ENCODE measurements at regions not wholly inside any gene's neighbourhood (a gene's known extent, or its start where the extent isn't known, plus 50 kb on each side); places are given as distances from the start of the nearest gene placed in this dataset.
A peak's percentile ranks its signal among the peaks of the same experiment; 100 is the strongest.

DNA sequence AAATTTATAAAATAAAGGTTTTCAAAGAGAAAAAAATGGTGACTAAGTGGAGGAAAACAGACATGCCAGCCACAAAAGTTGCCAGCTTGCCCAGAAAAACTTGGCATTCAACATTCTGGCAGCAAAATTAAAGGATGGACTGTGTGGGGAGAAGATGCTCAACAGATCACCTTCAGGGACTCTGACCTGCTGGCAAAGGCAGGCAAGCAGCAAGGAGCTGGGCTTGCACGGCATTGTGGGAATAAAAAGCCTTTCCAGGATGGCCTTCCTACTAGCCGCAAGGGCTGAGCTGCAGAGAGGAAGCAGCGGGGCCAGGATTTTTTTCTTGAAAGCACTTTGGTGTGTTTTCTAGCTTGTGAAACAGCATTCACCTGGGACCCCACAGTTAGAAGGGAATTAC, 101.9 kb upstream of the CACNA2D3 start:
- Histone ChIP-seq H3K36me3 (ENCODE audit: low read depth) (no peaks in the 10 kb centered on the region), H3K27ac (ENCODE audit: poor library complexity, severe bottlenecking) (no peak overlapping the region), H3K9me3 (ENCODE audit: severe bottlenecking) (no peaks in the 10 kb centered on the region), H3K4me3 (ENCODE audit: severe bottlenecking) (no peak overlapping the region), H3K27me3 (ENCODE audit: insufficient read depth, poor library complexity, severe bottlenecking) (no peaks in the 10 kb centered on the region), H3K4me1 (ENCODE audit: insufficient read depth, poor library complexity, severe bottlenecking) (no peaks in the 10 kb centered on the region)
- ATAC-seq (ENCODE audit: low read depth) (no peak), DNase-seq (ENCODE audit: low spot score) (no peak)
- TF ChIP-seq, protein P1, sequence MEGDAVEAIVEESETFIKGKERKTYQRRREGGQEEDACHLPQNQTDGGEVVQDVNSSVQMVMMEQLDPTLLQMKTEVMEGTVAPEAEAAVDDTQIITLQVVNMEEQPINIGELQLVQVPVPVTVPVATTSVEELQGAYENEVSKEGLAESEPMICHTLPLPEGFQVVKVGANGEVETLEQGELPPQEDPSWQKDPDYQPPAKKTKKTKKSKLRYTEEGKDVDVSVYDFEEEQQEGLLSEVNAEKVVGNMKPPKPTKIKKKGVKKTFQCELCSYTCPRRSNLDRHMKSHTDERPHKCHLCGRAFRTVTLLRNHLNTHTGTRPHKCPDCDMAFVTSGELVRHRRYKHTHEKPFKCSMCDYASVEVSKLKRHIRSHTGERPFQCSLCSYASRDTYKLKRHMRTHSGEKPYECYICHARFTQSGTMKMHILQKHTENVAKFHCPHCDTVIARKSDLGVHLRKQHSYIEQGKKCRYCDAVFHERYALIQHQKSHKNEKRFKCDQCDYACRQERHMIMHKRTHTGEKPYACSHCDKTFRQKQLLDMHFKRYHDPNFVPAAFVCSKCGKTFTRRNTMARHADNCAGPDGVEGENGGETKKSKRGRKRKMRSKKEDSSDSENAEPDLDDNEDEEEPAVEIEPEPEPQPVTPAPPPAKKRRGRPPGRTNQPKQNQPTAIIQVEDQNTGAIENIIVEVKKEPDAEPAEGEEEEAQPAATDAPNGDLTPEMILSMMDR (IDR thresholded peaks at IDR 0.05; ENCODE audit: poor library complexity, severe bottlenecking): no peak

DNA sequence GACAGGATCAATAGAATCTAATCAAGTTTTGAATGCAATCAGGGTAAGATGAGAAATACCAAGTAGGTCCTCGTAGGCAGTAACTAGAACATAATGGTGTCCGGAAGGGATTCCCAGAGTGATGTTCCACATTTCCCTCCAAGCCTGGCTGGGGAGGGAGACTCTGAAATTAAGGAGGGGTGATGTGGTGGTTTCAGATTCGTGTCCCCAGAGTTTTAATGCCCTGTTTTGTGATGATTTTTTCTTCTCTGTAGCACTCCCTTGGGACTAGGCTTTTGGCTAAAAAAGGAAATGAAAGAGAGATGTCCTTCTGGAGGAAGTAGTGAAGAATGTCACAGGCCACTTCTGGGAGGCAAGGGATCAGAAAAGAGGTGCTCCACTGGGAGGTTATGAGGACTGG, 108.3 kb upstream of the CACNA2D3 start:
- Histone ChIP-seq H3K9me3 (ENCODE audit: severe bottlenecking) (no peaks in the 10 kb centered on the region), H3K4me1 (ENCODE audit: insufficient read depth, poor library complexity, severe bottlenecking) (no peaks in the 10 kb centered on the region), H3K4me3 (ENCODE audit: severe bottlenecking) (no peak overlapping the region), H3K27me3 (ENCODE audit: insufficient read depth, poor library complexity, severe bottlenecking) (no peaks in the 10 kb centered on the region), H3K36me3 (ENCODE audit: low read depth) (no peaks in the 10 kb centered on the region), H3K27ac (ENCODE audit: poor library complexity, severe bottlenecking) (no peak overlapping the region)
- TF ChIP-seq, protein P1 (IDR thresholded peaks at IDR 0.05; ENCODE audit: poor library complexity, severe bottlenecking): no peak
- DNase-seq (ENCODE audit: low spot score) (no peak), ATAC-seq (ENCODE audit: low read depth) (no peak)

DNA sequence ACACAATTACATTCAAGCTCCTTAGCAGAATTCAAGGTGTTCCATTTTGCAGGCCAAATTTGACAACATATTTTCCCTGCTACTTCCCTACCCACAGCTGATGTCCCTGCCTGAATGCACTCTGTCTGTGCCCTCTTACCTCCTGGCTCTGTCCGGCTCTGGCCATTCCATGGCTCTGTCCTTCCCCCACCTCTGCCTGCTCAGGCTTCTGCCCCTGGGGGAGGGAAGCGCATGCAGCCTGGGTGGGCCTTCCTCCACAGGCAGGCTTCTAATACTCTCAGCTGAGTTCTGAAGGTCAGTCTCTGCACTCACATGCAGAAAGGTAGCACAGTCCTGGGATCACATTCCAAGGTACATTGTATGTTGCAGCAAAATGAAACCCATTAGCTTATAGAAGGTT, 113.6 kb upstream of the CACNA2D3 start:
- no peaks in the 10 kb centered on the region for H3K9me3 ChIP-seq (ENCODE audit: severe bottlenecking)
- DNase-seq (ENCODE audit: low spot score): no peak
- TF ChIP-seq, protein P1 (IDR thresholded peaks at IDR 0.05; ENCODE audit: poor library complexity, severe bottlenecking): no peak
- no peaks in the 10 kb centered on the region for H3K27me3 ChIP-seq (ENCODE audit: insufficient read depth, poor library complexity, severe bottlenecking)
- H3K36me3 ChIP-seq (ENCODE audit: low read depth): no peaks in the 10 kb centered on the region
- no peak for ATAC-seq (ENCODE audit: low read depth)
- H3K4me3 ChIP-seq (ENCODE audit: severe bottlenecking): no peak overlapping the region
- no peak overlapping the region for H3K27ac ChIP-seq (ENCODE audit: poor library complexity, severe bottlenecking)
- H3K4me1 ChIP-seq (ENCODE audit: insufficient read depth, poor library complexity, severe bottlenecking): no peaks in the 10 kb centered on the region

DNA sequence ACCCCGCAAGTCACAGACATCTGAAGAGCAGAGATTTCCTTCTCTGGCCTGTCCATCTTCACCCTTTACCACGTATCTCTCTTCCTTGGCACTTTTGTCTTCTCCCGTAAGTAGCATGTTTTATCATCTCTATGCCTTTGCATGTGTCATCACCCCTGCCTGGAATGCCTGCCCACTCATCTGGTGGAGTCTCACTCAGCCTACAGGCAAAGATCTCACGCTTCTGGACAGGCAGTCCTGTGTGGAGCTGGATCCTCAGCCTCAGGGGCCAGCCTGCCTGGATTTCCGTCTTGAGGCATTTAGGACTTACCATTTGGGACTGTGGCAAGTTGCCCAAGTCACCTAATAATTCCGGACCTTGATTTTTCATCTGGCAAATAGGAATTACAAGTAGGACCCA, 114.3 kb upstream of the CACNA2D3 start:
- Histone ChIP-seq H3K4me3 (ENCODE audit: severe bottlenecking) (no peak overlapping the region), H3K27me3 (ENCODE audit: insufficient read depth, poor library complexity, severe bottlenecking) (no peaks in the 10 kb centered on the region), H3K27ac (ENCODE audit: poor library complexity, severe bottlenecking) (no peak overlapping the region), H3K36me3 (ENCODE audit: low read depth) (no peaks in the 10 kb centered on the region), H3K4me1 (ENCODE audit: insufficient read depth, poor library complexity, severe bottlenecking) (no peaks in the 10 kb centered on the region), H3K9me3 (ENCODE audit: severe bottlenecking) (no peaks in the 10 kb centered on the region)
- no peak for DNase-seq (ENCODE audit: low spot score)
- TF ChIP-seq, protein P1 (IDR thresholded peaks at IDR 0.05; ENCODE audit: poor library complexity, severe bottlenecking): no peak
- ATAC-seq (ENCODE audit: low read depth): peak; percentile 35; the same call in 1 of the 3 replicates

DNA sequence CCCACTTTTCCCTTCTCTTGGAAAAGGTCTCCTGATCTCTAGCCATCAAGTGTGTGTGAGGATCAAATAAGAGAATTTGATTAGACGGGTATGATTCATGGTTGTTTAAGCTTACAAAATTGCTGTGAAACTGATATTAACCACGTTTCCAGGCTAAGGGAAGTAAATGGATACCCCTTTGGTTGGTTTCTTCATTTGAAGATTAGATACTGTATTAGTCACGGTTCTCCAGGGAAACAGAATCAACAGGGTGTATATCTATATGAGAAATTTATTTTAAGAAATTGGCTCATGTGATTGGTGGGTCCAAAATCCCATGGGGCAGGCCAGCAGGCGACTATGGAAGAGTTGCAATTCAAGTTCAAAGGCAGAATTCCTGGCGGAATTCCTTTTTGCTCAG, 112.7 kb upstream of the SELENOK start:
- no peak for DNase-seq (ENCODE audit: low spot score)
- H3K9me3 ChIP-seq (ENCODE audit: severe bottlenecking): no peaks in the 10 kb centered on the region
- no peak overlapping the region for H3K27ac ChIP-seq (ENCODE audit: poor library complexity, severe bottlenecking)
- no peaks in the 10 kb centered on the region for H3K36me3 ChIP-seq (ENCODE audit: low read depth)
- H3K27me3 ChIP-seq (ENCODE audit: insufficient read depth, poor library complexity, severe bottlenecking): peaks cover 7% of the 10 kb centered on the region
- TF ChIP-seq, protein P1 (IDR thresholded peaks at IDR 0.05; ENCODE audit: poor library complexity, severe bottlenecking): no peak
- no peak overlapping the region for H3K4me3 ChIP-seq (ENCODE audit: severe bottlenecking)
- no peak for ATAC-seq (ENCODE audit: low read depth)
- no peaks in the 10 kb centered on the region for H3K4me1 ChIP-seq (ENCODE audit: insufficient read depth, poor library complexity, severe bottlenecking)
